ENCODE measurements at regions not wholly inside any gene's neighbourhood (a gene's known extent, or its start where the extent isn't known, plus 50 kb on each side); places are given as distances from the start of the nearest gene placed in this dataset.
A peak's percentile ranks its signal among the peaks of the same experiment; 100 is the strongest.

- Histone ChIP-seq H3K27ac (peak overlapping the region; percentile 54 to 71 (median 68)), H3K4me1 (peaks cover 8 to 80% (median 27%) of the 10 kb centered on the region in 3 donors), H3K36me3 (no peaks in the 10 kb centered on the region), H3K27me3 (no peaks in the 10 kb centered on the region), H3K9me3 (no peaks in the 10 kb centered on the region), H3K4me3 (no peak overlapping the region)
- TF ChIP-seq POLR2A (IDR thresholded peaks at IDR 0.05) (no peak), CTCF (IDR thresholded peaks at IDR 0.05) (no peak)
- intact Hi-C loops (cut with DNase I), result no loop called here
- DNase-seq, result no peak
- WGBS, 2 donors, result 33 to 53% methylated on average over 1 to 5 of the region's 5 CpGs
Observed at GRCh38 chr3:193977622-193978021, 158.3 kb upstream of the HES1 start.

- whole genome bisulfite sequencing, 2 donors, result 46 to 83% methylated on average over 1 to 7 of the region's 8 CpGs
- no peaks in the 10 kb centered on the region for H3K36me3 ChIP-seq
- H3K9me3 ChIP-seq, result no peaks in the 10 kb centered on the region
- no peak overlapping the region for H3K4me3 ChIP-seq
- no peak for TF ChIP-seq POLR2A (IDR thresholded peaks at IDR 0.05)
- TF ChIP-seq CTCF (IDR thresholded peaks at IDR 0.05), result no peak
- H3K27me3 ChIP-seq, result no peaks in the 10 kb centered on the region
- intact Hi-C loops (cut with DNase I), result no loop called here
- DNase-seq, result no peak
- H3K4me1 ChIP-seq, result peaks cover 12 to 80% (median 31%) of the 10 kb centered on the region in 3 donors
- H3K27ac ChIP-seq, result peak overlapping the region; percentile 54 to 71 (median 68)
Observed at GRCh38 chr3:193978030-193978429, 157.9 kb upstream of the HES1 start.

- no peak overlapping the region for H3K4me3 ChIP-seq
- H3K27me3 ChIP-seq, result no peaks in the 10 kb centered on the region
- H3K27ac ChIP-seq, result peak overlapping the region; percentile 54 to 71 (median 68)
- TF ChIP-seq CTCF (IDR thresholded peaks at IDR 0.05), result no peak
- TF ChIP-seq POLR2A (IDR thresholded peaks at IDR 0.05), result no peak
- peaks cover 12 to 80% (median 36%) of the 10 kb centered on the region in 3 donors for H3K4me1 ChIP-seq
- H3K36me3 ChIP-seq, result no peaks in the 10 kb centered on the region
- 51 to 68% methylated on average over 5 to 6 of the region's 6 CpGs for WGBS, 2 donors
- no peaks in the 10 kb centered on the region for H3K9me3 ChIP-seq
- no peak for DNase-seq
- intact Hi-C loops (cut with DNase I), result no loop called here
Observed at GRCh38 chr3:193978486-193978885, 157.5 kb upstream of the HES1 start.

DNA sequence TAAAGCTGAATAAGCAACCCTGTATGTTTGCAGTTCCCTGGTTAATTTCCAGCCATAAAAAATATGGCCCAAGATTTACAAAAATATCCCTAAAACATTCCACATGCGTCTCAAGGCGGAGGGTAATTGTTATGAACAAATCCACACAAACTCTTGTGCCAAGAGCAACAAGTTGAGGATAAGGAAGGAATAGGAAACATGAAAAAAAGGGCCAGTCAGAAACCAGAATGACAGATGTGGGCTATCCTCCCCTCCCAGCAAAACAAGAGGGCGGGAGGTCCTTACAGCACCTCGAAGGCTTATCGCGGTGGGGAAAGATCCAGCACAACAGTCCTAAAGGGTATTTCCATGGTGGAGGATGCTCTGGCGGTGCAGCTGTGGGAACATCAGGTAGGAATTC, 155.6 kb upstream of the HES1 start:
- 53 to 80% methylated on average over 7 of the region's 7 CpGs for WGBS, 2 donors
- H3K4me1 ChIP-seq, result peaks cover 21 to 80% (median 40%) of the 10 kb centered on the region in 3 donors
- intact Hi-C loops (cut with DNase I), result no loop called here
- no peaks in the 10 kb centered on the region for H3K36me3 ChIP-seq
- no peaks in the 10 kb centered on the region for H3K9me3 ChIP-seq
- no peak overlapping the region for H3K4me3 ChIP-seq
- DNase-seq, result no peak
- TF ChIP-seq POLR2A (IDR thresholded peaks at IDR 0.05), result no peak
- no peak for TF ChIP-seq CTCF (IDR thresholded peaks at IDR 0.05)
- no peaks in the 10 kb centered on the region for H3K27me3 ChIP-seq
- H3K27ac ChIP-seq, result no peak overlapping the region

- intact Hi-C loops (cut with DNase I), result no loop called here
- no peak for TF ChIP-seq CTCF (IDR thresholded peaks at IDR 0.05)
- Histone ChIP-seq H3K27me3 (no peaks in the 10 kb centered on the region), H3K9me3 (no peaks in the 10 kb centered on the region), H3K27ac (no peak overlapping the region), H3K36me3 (no peaks in the 10 kb centered on the region), H3K4me1 (peaks cover 21 to 80% (median 40%) of the 10 kb centered on the region in 3 donors), H3K4me3 (no peak overlapping the region)
- 90 to 95% methylated on average over 3 of the region's 3 CpGs for WGBS, 2 donors
- no peak for DNase-seq
Observed at GRCh38 chr3:193980905-193981304, 155.0 kb upstream of the HES1 start.

Data from esophagus squamous epithelium (tissue), 5 donors.